K562 (cell line): ENCODE measurements at regions not wholly inside any gene's neighbourhood (a gene's known extent, or its start where the extent isn't known, plus 50 kb on each side); places are given as distances from the start of the nearest gene placed in this dataset.

Source experiments
- BRCA1 ChIP-seq, 2 experiments: fragments of 450-650 bp in 1 of 2; sonication (generic) in 1 of 2; formaldehyde crosslinking in 1 of 2; IDR thresholded peaks; 2 replicates each; pipeline versions ENCODE4 v1.5.0 to v1.6.1; 2017 to 2020; ENCODE audit warnings: mild to moderate bottlenecking in 1 of 2, missing genetic modification reagents in 1 of 2
- FOXJ3 ChIP-seq: sonication (generic); formaldehyde crosslinking; IDR thresholded peaks from 2 replicates; pipeline ENCODE4 v1.4.0; 2020; ENCODE audit warnings: mild to moderate bottlenecking, missing genetic modification reagents
- FOXP4 ChIP-seq: sonication (generic); formaldehyde crosslinking; IDR thresholded peaks from 2 replicates; pipeline ENCODE4 v1.8.0; 2022; ENCODE audit warnings: mild to moderate bottlenecking, missing genetic modification reagents, borderline replicate concordance
- NRF1 ChIP-seq, 2 experiments: fragments of 450-650 bp; IDR thresholded peaks in 1 of 2; conservative IDR thresholded peaks in 1 of 2; 2 replicates each; pipeline ENCODE4 v1.6.1; 2014; ENCODE audit warnings: mild to moderate bottlenecking in 2 of 2
- POLR2AphosphoS5 ChIP-seq: IDR thresholded peaks from 2 replicates; pipeline ENCODE4 v1.6.1; 2011; ENCODE audit warnings: mild to moderate bottlenecking, low read depth, low read length, moderate library complexity; ENCODE audit not compliant: control insufficient read depth, insufficient read depth
- RREB1 ChIP-seq: fragments of 250-450 bp; sonication (Bioruptor Pico); IDR thresholded peaks from 2 replicates; pipeline ENCODE4 v1.4.0; 2020
- TBP ChIP-seq: optimal IDR thresholded peaks from 2 replicates; pipeline ENCODE3; 2011; ENCODE audit warnings: low read depth, low read length, improper control_type of control experiment
- WHSC1 ChIP-seq: IDR thresholded peaks from one replicate; pipeline ENCODE4 v1.6.1; 2012; ENCODE audit warnings: low read length, control low read depth, inconsistent platforms
- ZBTB17 ChIP-seq: fragments of 450-650 bp; formaldehyde crosslinking; IDR thresholded peaks from 2 replicates; pipeline ENCODE4 v1.4.0; 2020; ENCODE audit warnings: mild to moderate bottlenecking
- ZBTB7A ChIP-seq: IDR thresholded peaks from 2 replicates; pipeline ENCODE4 v1.6.1; 2011; ENCODE audit warnings: low read depth, mild to moderate bottlenecking, low read length, moderate library complexity, borderline replicate concordance; ENCODE audit not compliant: control insufficient read depth
- ZNF324 ChIP-seq: fragments of 250-450 bp; sonication (Bioruptor Pico); IDR thresholded peaks from 2 replicates; pipeline ENCODE4 v1.4.0; 2020; ENCODE audit warnings: mild to moderate bottlenecking
- ZNF668 ChIP-seq: fragments of 250-450 bp; sonication (Bioruptor Pico); IDR thresholded peaks from 2 replicates; pipeline ENCODE4 v1.8.0; 2022; ENCODE audit warnings: mild to moderate bottlenecking, inconsistent platforms

DNA sequence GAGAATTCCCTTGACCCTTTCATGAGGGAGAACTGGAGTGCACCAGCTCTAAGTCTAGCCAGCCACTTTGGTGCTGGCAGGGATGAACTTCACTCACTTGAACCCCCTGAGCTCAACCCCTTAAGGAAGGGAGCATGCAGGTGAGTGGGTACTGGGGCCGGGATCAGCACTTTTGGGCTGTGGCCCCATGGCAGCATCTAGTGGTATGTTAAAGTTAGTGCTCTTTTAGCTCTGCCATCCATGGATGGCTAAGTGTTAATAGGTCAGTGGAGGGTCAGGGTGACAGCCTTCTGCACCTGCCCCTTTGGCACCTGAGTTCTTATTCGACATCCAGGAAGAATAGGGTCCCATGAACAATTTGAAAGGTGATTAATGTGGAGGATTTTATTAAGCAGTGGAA is 689.0 kb upstream of the FSHR start:
- no peak for TF ChIP-seq FOXP4 (CRISPR knock-in tag)
- TF ChIP-seq BRCA1 (IDR thresholded peaks at IDR 0.05) = no peak
- TF ChIP-seq BRCA1 (CRISPR knock-in tag; IDR thresholded peaks at IDR 0.05) = no peak
- no peak for TF ChIP-seq TBP
- TF ChIP-seq NRF1 (conservative IDR thresholded peaks at IDR 0.05 in 1 of 2, IDR thresholded peaks at IDR 0.05 in 1 of 2) = no peak
- no peak for TF ChIP-seq ZBTB17 (CRISPR knock-in tag)
- TF ChIP-seq WHSC1 = no peak
- no peak for TF ChIP-seq FOXJ3 (CRISPR knock-in tag)
- TF ChIP-seq ZNF668 (CRISPR knock-in tag) = no peak
- TF ChIP-seq ZBTB7A = no peak
- no peak for TF ChIP-seq ZNF324 (CRISPR knock-in tag)
- TF ChIP-seq POLR2AphosphoS5 = no peak
- TF ChIP-seq RREB1 (CRISPR knock-in tag) = no peak
